ENCODE measurements at regions not wholly inside any gene's neighbourhood (a gene's known extent, or its start where the extent isn't known, plus 50 kb on each side); places are given as distances from the start of the nearest gene placed in this dataset.

DNA sequence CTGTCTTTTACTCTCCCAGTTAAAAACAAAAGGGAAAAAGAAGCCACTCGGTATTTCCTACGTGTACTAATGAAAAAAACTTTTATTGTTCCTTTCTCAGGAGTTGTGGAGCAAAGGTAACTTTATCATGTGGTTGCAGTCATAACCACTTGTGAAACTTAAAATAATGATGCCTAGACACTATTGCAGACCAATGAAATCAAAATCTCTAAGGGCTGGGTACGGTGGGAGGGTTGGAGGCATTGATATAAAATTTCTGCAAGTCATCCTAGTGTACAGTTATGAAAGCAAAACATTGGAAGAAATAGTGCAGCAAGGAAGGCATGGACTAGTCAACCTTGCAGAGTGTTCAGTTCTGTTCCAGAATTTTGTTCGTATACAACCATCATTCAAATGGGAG lies 808.8 kb downstream of the TUSC7 start (continued):
- TF ChIP-seq, protein P1, sequence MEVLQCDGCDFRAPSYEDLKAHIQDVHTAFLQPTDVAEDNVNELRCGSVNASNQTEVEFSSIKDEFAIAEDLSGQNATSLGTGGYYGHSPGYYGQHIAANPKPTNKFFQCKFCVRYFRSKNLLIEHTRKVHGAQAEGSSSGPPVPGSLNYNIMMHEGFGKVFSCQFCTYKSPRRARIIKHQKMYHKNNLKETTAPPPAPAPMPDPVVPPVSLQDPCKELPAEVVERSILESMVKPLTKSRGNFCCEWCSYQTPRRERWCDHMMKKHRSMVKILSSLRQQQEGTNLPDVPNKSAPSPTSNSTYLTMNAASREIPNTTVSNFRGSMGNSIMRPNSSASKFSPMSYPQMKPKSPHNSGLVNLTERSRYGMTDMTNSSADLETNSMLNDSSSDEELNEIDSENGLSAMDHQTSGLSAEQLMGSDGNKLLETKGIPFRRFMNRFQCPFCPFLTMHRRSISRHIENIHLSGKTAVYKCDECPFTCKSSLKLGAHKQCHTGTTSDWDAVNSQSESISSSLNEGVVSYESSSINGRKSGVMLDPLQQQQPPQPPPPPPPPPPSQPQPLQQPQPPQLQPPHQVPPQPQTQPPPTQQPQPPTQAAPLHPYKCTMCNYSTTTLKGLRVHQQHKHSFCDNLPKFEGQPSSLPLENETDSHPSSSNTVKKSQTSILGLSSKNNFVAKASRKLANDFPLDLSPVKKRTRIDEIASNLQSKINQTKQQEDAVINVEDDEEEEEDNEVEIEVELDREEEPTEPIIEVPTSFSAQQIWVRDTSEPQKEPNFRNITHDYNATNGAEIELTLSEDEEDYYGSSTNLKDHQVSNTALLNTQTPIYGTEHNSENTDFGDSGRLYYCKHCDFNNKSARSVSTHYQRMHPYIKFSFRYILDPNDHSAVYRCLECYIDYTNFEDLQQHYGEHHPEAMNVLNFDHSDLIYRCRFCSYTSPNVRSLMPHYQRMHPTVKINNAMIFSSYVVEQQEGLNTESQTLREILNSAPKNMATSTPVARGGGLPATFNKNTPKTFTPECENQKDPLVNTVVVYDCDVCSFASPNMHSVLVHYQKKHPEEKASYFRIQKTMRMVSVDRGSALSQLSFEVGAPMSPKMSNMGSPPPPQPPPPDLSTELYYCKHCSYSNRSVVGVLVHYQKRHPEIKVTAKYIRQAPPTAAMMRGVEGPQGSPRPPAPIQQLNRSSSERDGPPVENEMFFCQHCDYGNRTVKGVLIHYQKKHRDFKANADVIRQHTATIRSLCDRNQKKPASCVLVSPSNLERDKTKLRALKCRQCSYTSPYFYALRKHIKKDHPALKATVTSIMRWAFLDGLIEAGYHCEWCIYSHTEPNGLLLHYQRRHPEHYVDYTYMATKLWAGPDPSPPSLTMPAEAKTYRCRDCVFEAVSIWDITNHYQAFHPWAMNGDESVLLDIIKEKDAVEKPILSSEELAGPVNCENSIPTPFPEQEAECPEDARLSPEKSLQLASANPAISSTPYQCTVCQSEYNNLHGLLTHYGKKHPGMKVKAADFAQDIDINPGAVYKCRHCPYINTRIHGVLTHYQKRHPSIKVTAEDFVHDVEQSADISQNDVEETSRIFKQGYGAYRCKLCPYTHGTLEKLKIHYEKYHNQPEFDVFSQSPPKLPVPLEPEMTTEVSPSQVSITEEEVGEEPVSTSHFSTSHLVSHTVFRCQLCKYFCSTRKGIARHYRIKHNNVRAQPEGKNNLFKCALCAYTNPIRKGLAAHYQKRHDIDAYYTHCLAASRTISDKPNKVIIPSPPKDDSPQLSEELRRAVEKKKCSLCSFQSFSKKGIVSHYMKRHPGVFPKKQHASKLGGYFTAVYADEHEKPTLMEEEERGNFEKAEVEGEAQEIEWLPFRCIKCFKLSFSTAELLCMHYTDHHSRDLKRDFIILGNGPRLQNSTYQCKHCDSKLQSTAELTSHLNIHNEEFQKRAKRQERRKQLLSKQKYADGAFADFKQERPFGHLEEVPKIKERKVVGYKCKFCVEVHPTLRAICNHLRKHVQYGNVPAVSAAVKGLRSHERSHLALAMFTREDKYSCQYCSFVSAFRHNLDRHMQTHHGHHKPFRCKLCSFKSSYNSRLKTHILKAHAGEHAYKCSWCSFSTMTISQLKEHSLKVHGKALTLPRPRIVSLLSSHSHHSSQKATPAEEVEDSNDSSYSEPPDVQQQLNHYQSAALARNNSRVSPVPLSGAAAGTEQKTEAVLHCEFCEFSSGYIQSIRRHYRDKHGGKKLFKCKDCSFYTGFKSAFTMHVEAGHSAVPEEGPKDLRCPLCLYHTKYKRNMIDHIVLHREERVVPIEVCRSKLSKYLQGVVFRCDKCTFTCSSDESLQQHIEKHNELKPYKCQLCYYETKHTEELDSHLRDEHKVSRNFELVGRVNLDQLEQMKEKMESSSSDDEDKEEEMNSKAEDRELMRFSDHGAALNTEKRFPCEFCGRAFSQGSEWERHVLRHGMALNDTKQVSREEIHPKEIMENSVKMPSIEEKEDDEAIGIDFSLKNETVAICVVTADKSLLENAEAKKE (CRISPR knock-in tag; IDR thresholded peaks at IDR 0.05): no peak
- TF ChIP-seq, protein P2, sequence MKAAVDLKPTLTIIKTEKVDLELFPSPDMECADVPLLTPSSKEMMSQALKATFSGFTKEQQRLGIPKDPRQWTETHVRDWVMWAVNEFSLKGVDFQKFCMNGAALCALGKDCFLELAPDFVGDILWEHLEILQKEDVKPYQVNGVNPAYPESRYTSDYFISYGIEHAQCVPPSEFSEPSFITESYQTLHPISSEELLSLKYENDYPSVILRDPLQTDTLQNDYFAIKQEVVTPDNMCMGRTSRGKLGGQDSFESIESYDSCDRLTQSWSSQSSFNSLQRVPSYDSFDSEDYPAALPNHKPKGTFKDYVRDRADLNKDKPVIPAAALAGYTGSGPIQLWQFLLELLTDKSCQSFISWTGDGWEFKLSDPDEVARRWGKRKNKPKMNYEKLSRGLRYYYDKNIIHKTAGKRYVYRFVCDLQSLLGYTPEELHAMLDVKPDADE (IDR thresholded peaks at IDR 0.05): no peak
- TF ChIP-seq ZNF114 (CRISPR knock-in tag; IDR thresholded peaks at IDR 0.05) (no peak), NANOG (IDR thresholded peaks at IDR 0.05; ENCODE audit: borderline replicate concordance) (no peak), STAT1 (IDR thresholded peaks at IDR 0.05; ENCODE audit: unreplicated experiment) (no peak), EZH2 (IDR thresholded peaks at IDR 0.05; ENCODE audit: low read depth, unreplicated experiment) (no peak), ZNF331 (CRISPR knock-in tag; IDR thresholded peaks at IDR 0.05; ENCODE audit: low read depth) (no peak), EZH2phosphoT487 (IDR thresholded peaks at IDR 0.05; ENCODE audit: unreplicated experiment) (no peak)

DNA sequence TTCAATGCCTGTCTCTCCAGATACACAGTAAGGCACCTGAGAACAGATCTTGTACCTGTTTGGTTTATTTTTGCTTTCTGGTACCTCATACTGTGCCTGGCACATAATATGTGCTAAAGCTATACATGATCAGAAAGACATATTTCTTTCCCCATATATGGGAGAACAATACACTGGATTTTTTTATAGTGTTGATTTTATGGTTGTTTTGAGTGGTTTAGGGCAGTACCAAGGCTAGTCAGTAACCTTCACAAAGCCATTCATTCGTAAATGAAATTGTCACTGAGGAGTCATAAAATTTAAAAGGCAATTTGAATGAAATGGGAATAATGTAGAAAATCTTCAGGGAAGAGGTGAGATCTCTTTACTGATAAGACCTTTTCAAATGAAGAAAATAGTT lies 810.2 kb downstream of the TUSC7 start:
- DNase-seq (ENCODE audit: low spot score) (no peak), ATAC-seq (no peak)
- Histone ChIP-seq H3K36me3 (ENCODE audit: insufficient read depth) (no peaks in the 10 kb centered on the region), H3K4me2 (no peak overlapping the region), H3K27me3 (ENCODE audit: insufficient read depth) (no peaks in the 10 kb centered on the region), H3K9me2 (ENCODE audit: insufficient read depth) (no peaks in the 10 kb centered on the region), H2AFZ (no peak overlapping the region), H3K27ac (ENCODE audit: low read depth) (no peak overlapping the region), H3K4me3 (no peak overlapping the region), H3F3A (replicated peaks; ENCODE audit: low read depth) (no peaks in the 10 kb centered on the region), H3K4me1 (ENCODE audit: insufficient read depth) (peaks cover 11% of the 10 kb centered on the region), H4K20me1 (replicated peaks; ENCODE audit: insufficient read depth) (no peaks in the 10 kb centered on the region), H3K79me2 (replicated peaks; ENCODE audit: insufficient read depth) (no peaks in the 10 kb centered on the region)
- no peaks in the 10 kb centered on the region for H3K36me3 Mint-ChIP-seq (ENCODE audit: low read depth)
- H3K9me3 Mint-ChIP-seq: no peaks in the 10 kb centered on the region
- peaks cover 13% of the 10 kb centered on the region for H3K4me1 Mint-ChIP-seq
- H3K27me3 Mint-ChIP-seq (ENCODE audit: insufficient read depth, low read depth, poor library complexity): no peaks in the 10 kb centered on the region
- H3K27ac Mint-ChIP-seq: no peak overlapping the region
- no peak overlapping the region for H3K4me3 Mint-ChIP-seq
- TF ChIP-seq EZH2 (IDR thresholded peaks at IDR 0.05; ENCODE audit: low read depth, unreplicated experiment) (no peak), EZH2phosphoT487 (IDR thresholded peaks at IDR 0.05; ENCODE audit: unreplicated experiment) (no peak), CREB1 (CRISPR knock-in tag; IDR thresholded peaks at IDR 0.05; ENCODE audit: low read depth) (no peak), ZNF114 (CRISPR knock-in tag; IDR thresholded peaks at IDR 0.05) (no peak), POLR2AphosphoS5 (IDR thresholded peaks at IDR 0.05; ENCODE audit: low read depth) (no peak), STAT1 (IDR thresholded peaks at IDR 0.05; ENCODE audit: unreplicated experiment) (no peak)
- TF ChIP-seq, protein P3, sequence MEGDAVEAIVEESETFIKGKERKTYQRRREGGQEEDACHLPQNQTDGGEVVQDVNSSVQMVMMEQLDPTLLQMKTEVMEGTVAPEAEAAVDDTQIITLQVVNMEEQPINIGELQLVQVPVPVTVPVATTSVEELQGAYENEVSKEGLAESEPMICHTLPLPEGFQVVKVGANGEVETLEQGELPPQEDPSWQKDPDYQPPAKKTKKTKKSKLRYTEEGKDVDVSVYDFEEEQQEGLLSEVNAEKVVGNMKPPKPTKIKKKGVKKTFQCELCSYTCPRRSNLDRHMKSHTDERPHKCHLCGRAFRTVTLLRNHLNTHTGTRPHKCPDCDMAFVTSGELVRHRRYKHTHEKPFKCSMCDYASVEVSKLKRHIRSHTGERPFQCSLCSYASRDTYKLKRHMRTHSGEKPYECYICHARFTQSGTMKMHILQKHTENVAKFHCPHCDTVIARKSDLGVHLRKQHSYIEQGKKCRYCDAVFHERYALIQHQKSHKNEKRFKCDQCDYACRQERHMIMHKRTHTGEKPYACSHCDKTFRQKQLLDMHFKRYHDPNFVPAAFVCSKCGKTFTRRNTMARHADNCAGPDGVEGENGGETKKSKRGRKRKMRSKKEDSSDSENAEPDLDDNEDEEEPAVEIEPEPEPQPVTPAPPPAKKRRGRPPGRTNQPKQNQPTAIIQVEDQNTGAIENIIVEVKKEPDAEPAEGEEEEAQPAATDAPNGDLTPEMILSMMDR (conservative IDR thresholded peaks at IDR 0.05; ENCODE audit: low read depth in 2 of 2): no peak
- TF ChIP-seq, protein P2 (IDR thresholded peaks at IDR 0.05): no peak

Data from GM23338 (cell line).